Skeletal muscle cell (primary cell): ENCODE measurements at regions not wholly inside any gene's neighbourhood (a gene's known extent, or its start where the extent isn't known, plus 50 kb on each side); places are given as distances from the start of the nearest gene placed in this dataset.

Source experiments
- DNase-seq: peaks from one replicate; pipeline ENCODE4 v3.0.0-alpha.2; 2010; ENCODE audit warnings: low read depth
- H3K4me3 ChIP-seq: 2 replicates; pipeline ENCODE4 v1.5.1; 2011; ENCODE audit warnings: low read depth, mild to moderate bottlenecking, control low read depth, low read length, moderate library complexity

- H3K4me3 ChIP-seq: no peak overlapping the region
- DNase-seq: no peak
These were observed 169.6 kb upstream of the PMEPA1 start for GRCh38 chr20:57879437-57879778.

- DNase-seq: no peak
- no peak overlapping the region for H3K4me3 ChIP-seq
These were observed 169.1 kb upstream of the PMEPA1 start for GRCh38 chr20:57878786-57879424.

GRCh38 chr20:57877995-57878394 lies 168.2 kb upstream of the PMEPA1 start:
- no peak for DNase-seq
- H3K4me3 ChIP-seq: no peak overlapping the region

GRCh38 chr20:57877131-57877824 lies 167.5 kb upstream of the PMEPA1 start:
- no peak overlapping the region for H3K4me3 ChIP-seq
- DNase-seq: no peak

GRCh38 chr20:57876163-57876562 lies 166.3 kb upstream of the PMEPA1 start:
- DNase-seq: no peak
- no peak overlapping the region for H3K4me3 ChIP-seq

GRCh38 chr20:57874141-57874540 lies 164.3 kb upstream of the PMEPA1 start:
- H3K4me3 ChIP-seq: no peak overlapping the region
- DNase-seq: no peak

GRCh38 chr20:57872816-57873409 lies 163.1 kb upstream of the PMEPA1 start:
- DNase-seq: no peak

GRCh38 chr20:57871237-57871632 lies 161.4 kb upstream of the PMEPA1 start:
- no peak overlapping the region for H3K4me3 ChIP-seq
- DNase-seq: no peak

More at GRCh38 chr20:57872816-57873409, 163.1 kb upstream of the PMEPA1 start:
- no peak overlapping the region for H3K4me3 ChIP-seq

GRCh38 chr20:57870597-57871236 lies 160.9 kb upstream of the PMEPA1 start:
- DNase-seq: no peak
- no peak overlapping the region for H3K4me3 ChIP-seq

GRCh38 chr20:57869951-57870315 lies 160.1 kb upstream of the PMEPA1 start:
- no peak overlapping the region for H3K4me3 ChIP-seq
- DNase-seq: no peak

- no peak overlapping the region for H3K4me3 ChIP-seq
- no peak for DNase-seq
These were observed 159.6 kb upstream of the PMEPA1 start for GRCh38 chr20:57869291-57869950.

- DNase-seq: no peak
- no peak overlapping the region for H3K4me3 ChIP-seq
These were observed 158.5 kb upstream of the PMEPA1 start for GRCh38 chr20:57868310-57868709.

- H3K4me3 ChIP-seq: no peak overlapping the region
- no peak for DNase-seq
These were observed 158.0 kb upstream of the PMEPA1 start for GRCh38 chr20:57867807-57868206.

GRCh38 chr20:57867181-57867803 lies 157.5 kb upstream of the PMEPA1 start:
- H3K4me3 ChIP-seq: no peak overlapping the region
- no peak for DNase-seq

- DNase-seq: no peak
- no peak overlapping the region for H3K4me3 ChIP-seq
These were observed 156.7 kb upstream of the PMEPA1 start for GRCh38 chr20:57866250-57867106.

GRCh38 chr20:57865266-57865665 lies 155.5 kb upstream of the PMEPA1 start:
- no peak overlapping the region for H3K4me3 ChIP-seq
- DNase-seq: no peak

GRCh38 chr20:57860576-57860975 lies 150.8 kb upstream of the PMEPA1 start:
- H3K4me3 ChIP-seq: no peak overlapping the region
- DNase-seq: no peak

- H3K4me3 ChIP-seq: no peak overlapping the region
- DNase-seq: no peak
These were observed 148.2 kb upstream of the PMEPA1 start for GRCh38 chr20:57857969-57858368.

GRCh38 chr20:57857118-57857517 lies 147.3 kb upstream of the PMEPA1 start:
- DNase-seq: no peak
- H3K4me3 ChIP-seq: no peak overlapping the region
